AG20443 (cell line): ENCODE measurements at regions not wholly inside any gene's neighbourhood (a gene's known extent, or its start where the extent isn't known, plus 50 kb on each side); places are given as distances from the start of the nearest gene placed in this dataset.
A peak's percentile ranks its signal among the peaks of the same experiment; 100 is the strongest.

ENCODE experiments used
- DNase-seq: peaks from one replicate; pipeline ENCODE4 v3.0.0; 2012; ENCODE audit warnings: low spot score, mixed read lengths

- DNase-seq = no peak
These were observed 51.1 kb upstream of the LGALSL start for GRCh38 chr2:64402876-64403275.

- no peak for DNase-seq
These were observed 50.5 kb upstream of the LGALSL start for GRCh38 chr2:64403426-64403825.

GRCh38 chr2:64404002-64404731 lies 49.8 kb upstream of the LGALSL start:
- DNase-seq = peak; percentile 35
